Mesendoderm (in vitro differentiated cells): ENCODE measurements at regions not wholly inside any gene's neighbourhood (a gene's known extent, or its start where the extent isn't known, plus 50 kb on each side); places are given as distances from the start of the nearest gene placed in this dataset.

ENCODE experiments used
- DNase-seq: peaks from one replicate; pipeline ENCODE4 v3.0.0; 2013
- H2AK5ac ChIP-seq: 2 replicates; pipeline ENCODE4 v1.6.1; 2013; ENCODE audit warnings: low read length, inconsistent platforms
- H2BK120ac ChIP-seq: 2 replicates; pipeline ENCODE4 v1.6.1; 2013; ENCODE audit warnings: low read depth, mild to moderate bottlenecking, low read length, moderate library complexity, mixed read lengths
- H2BK15ac ChIP-seq: replicated peaks from 2 replicates; pipeline ENCODE4 v1.6.1; 2013; ENCODE audit warnings: low read depth, mild to moderate bottlenecking, moderate library complexity
- H2BK5ac ChIP-seq: 2 replicates; pipeline ENCODE4 v1.6.1; 2013; ENCODE audit warnings: low read length, inconsistent platforms
- H3K18ac ChIP-seq: 2 replicates; pipeline ENCODE4 v1.6.1; 2013; ENCODE audit warnings: mild to moderate bottlenecking, low read length, mixed read lengths
- H3K23ac ChIP-seq: one replicate; pipeline ENCODE4 v1.6.1; 2013; ENCODE audit warnings: low read length
- H3K27ac ChIP-seq: 2 replicates; pipeline ENCODE4 v1.5.1; 2013; ENCODE audit warnings: low read depth, mild to moderate bottlenecking, inconsistent platforms, low read length, moderate library complexity
- H3K27me3 ChIP-seq: 2 replicates; pipeline ENCODE4 v1.6.1; 2013; ENCODE audit warnings: low read length, control low read depth, mild to moderate bottlenecking, inconsistent platforms; ENCODE audit not compliant: insufficient read depth, poor library complexity
- H3K36me3 ChIP-seq: 2 replicates; pipeline ENCODE4 v1.6.1; 2013; ENCODE audit warnings: low read length, inconsistent platforms; ENCODE audit not compliant: control insufficient read depth, insufficient read depth
- H3K4ac ChIP-seq: one replicate; pipeline ENCODE4 v1.6.1; 2013; ENCODE audit warnings: low read depth, mild to moderate bottlenecking, low read length, moderate library complexity
- H3K4me1 ChIP-seq: 2 replicates; pipeline ENCODE4 v1.6.1; 2013; ENCODE audit warnings: low read depth, low read length, inconsistent platforms; ENCODE audit not compliant: control insufficient read depth
- H3K4me2 ChIP-seq: 2 replicates; pipeline ENCODE4 v1.6.1; 2013; ENCODE audit warnings: low read length
- H3K4me3 ChIP-seq: 2 replicates; pipeline ENCODE4 v1.5.1; 2013; ENCODE audit warnings: mild to moderate bottlenecking, low read length
- H3K56ac ChIP-seq: one replicate; pipeline ENCODE4 v1.6.1; 2013; ENCODE audit warnings: low read length
- H3K79me1 ChIP-seq: 2 replicates; pipeline ENCODE4 v1.6.1; 2013; ENCODE audit warnings: low read length, inconsistent platforms
- H3K79me2 ChIP-seq: 2 replicates; pipeline ENCODE4 v1.6.1; 2013; ENCODE audit warnings: mild to moderate bottlenecking, low read length; ENCODE audit not compliant: control insufficient read depth, insufficient read depth
- H3K9ac ChIP-seq: 2 replicates; pipeline ENCODE4 v1.6.1; 2013; ENCODE audit warnings: low read length, inconsistent platforms
- H4K5ac ChIP-seq: one replicate; pipeline ENCODE4 v1.6.1; 2013; ENCODE audit warnings: low read length
- H4K8ac ChIP-seq: one replicate; pipeline ENCODE4 v1.6.1; 2013; ENCODE audit warnings: low read depth, mild to moderate bottlenecking, control low read depth, low read length, moderate library complexity
- WGBS: extraction: QIAGEN DNeasy Blood & Tissue Kit; methylation state at CpG from one replicate; pipeline ENCODE4 v1.1.7; 2013; ENCODE audit warnings: low lambda C conversion rate, missing lambda C conversion rate; ENCODE audit not compliant: insufficient coverage; ENCODE audit errors: extremely low coverage; 5-methylcytosine and 5-hydroxymethylcytosine counted together

DNA sequence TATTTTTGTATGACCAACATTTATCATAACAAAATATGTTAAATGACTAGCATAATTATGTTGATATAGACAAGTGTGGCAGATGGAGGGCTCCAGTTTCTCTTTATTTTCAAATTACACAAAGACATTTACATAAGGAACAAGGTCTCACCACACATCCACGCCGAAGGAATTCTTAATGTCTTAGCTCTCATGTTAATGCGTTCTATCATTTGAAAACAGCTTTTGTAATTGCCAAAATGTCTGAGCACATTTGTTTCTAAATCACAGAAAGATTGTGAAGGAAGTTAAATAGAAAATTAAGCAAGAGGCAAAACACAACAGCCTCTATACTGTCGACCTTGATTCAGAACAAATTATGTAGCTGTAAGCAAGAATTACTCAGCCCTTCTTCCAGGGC is 223.0 kb upstream of the NR5A2 start:
- H2BK15ac ChIP-seq, result no peak overlapping the region
- H2AK5ac ChIP-seq, result no peak overlapping the region
- no peak overlapping the region for H2BK5ac ChIP-seq
- no CpG with 5 or more reads among the region's 4 CpGs for WGBS
- no peak overlapping the region for H3K56ac ChIP-seq
- H3K79me1 ChIP-seq, result no peaks in the 10 kb centered on the region
- H4K5ac ChIP-seq, result no peak overlapping the region
- no peak for DNase-seq
- H3K4me2 ChIP-seq, result no peak overlapping the region
- no peak overlapping the region for H3K4ac ChIP-seq
- H4K8ac ChIP-seq, result no peak overlapping the region
- no peak overlapping the region for H3K18ac ChIP-seq
- H3K27ac ChIP-seq, result no peak overlapping the region
- H3K4me3 ChIP-seq, result no peak overlapping the region
- H3K9ac ChIP-seq, result no peak overlapping the region
- no peaks in the 10 kb centered on the region for H3K79me2 ChIP-seq
- H2BK120ac ChIP-seq, result no peak overlapping the region
- no peaks in the 10 kb centered on the region for H3K27me3 ChIP-seq
- H3K36me3 ChIP-seq, result no peaks in the 10 kb centered on the region
- no peak overlapping the region for H3K23ac ChIP-seq
- H3K4me1 ChIP-seq, result no peaks in the 10 kb centered on the region

DNA sequence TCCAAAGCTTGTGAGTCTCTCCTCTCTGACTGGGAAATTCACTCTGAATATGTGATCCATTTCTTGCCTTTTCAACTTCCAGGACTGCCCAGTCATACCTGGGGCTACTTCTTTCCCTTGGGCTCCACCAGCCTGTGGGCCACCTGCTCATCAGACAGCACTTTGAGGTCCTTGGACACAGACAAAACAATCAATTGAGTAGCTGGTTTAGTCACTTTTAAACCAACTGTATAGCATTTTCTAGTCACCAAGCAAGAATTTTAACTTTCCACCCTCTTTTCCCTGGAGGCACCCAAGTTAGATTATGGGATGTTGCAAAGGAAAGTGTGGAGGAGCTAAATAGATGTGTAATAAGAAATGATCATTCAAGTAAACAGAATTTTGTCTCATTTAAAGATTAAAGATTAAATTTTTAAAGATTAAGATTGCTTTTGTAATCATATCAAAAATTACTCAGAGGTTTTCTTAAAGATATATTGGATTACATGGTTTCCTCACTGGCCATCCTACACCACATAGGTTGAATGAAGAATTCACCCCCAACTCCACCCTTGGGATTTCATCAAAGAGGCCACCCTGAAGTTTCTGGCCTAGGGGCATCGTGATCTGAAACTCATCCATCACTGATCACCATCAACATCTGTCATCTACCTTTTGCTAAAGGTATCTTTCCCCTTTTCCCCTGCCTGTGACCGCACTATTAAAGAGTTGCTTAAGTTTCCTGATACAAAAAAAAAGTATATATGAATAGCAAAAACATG is 219.2 kb upstream of the NR5A2 start:
- Histone ChIP-seq H3K9ac (no peak overlapping the region), H2BK5ac (no peak overlapping the region), H4K8ac (no peak overlapping the region), H3K4me1 (no peaks in the 10 kb centered on the region), H3K18ac (no peak overlapping the region), H4K5ac (no peak overlapping the region), H3K4ac (no peak overlapping the region), H2BK15ac (no peak overlapping the region), H3K79me2 (no peaks in the 10 kb centered on the region), H3K27ac (no peak overlapping the region), H2AK5ac (no peak overlapping the region), H2BK120ac (no peak overlapping the region), H3K56ac (no peak overlapping the region), H3K79me1 (no peaks in the 10 kb centered on the region), H3K27me3 (no peaks in the 10 kb centered on the region), H3K4me2 (no peak overlapping the region), H3K4me3 (no peak overlapping the region), H3K36me3 (no peaks in the 10 kb centered on the region), H3K23ac (no peak overlapping the region)
- DNase-seq, result no peak
- no CpG with 5 or more reads among the region's 2 CpGs for WGBS

DNA sequence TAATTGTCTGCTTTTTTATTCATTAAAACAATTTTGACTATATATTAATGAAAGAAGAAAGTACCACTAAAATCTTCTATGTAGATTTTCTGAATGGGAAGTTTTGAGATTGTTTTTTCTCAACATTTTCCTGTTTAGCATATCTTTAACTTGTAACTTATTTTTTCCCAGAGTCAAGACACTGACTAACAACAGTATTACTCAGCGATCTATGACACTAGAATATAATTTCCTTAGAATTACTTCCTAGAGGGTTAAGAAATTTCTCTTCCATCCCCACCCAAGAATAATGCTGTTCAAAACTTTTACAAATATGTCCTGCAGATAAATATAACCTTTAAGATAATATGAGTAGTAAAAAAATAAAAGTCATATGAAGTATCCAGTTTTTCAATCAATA is 218.2 kb upstream of the NR5A2 start:
- H2BK5ac ChIP-seq, result no peak overlapping the region
- H3K4me1 ChIP-seq, result no peaks in the 10 kb centered on the region
- no peak for DNase-seq
- H2BK120ac ChIP-seq, result no peak overlapping the region
- H3K18ac ChIP-seq, result no peak overlapping the region
- H3K4ac ChIP-seq, result no peak overlapping the region
- H3K27ac ChIP-seq, result no peak overlapping the region
- no peak overlapping the region for H3K9ac ChIP-seq
- no peak overlapping the region for H3K56ac ChIP-seq
- no peak overlapping the region for H4K8ac ChIP-seq
- H3K23ac ChIP-seq, result no peak overlapping the region
- H3K4me2 ChIP-seq, result no peak overlapping the region
- no peaks in the 10 kb centered on the region for H3K27me3 ChIP-seq
- no peak overlapping the region for H4K5ac ChIP-seq
- no peak overlapping the region for H3K4me3 ChIP-seq
- no CpG with 5 or more reads among the region's 1 CpG for WGBS
- H3K36me3 ChIP-seq, result no peaks in the 10 kb centered on the region
- H3K79me1 ChIP-seq, result no peaks in the 10 kb centered on the region
- no peaks in the 10 kb centered on the region for H3K79me2 ChIP-seq
- H2BK15ac ChIP-seq, result no peak overlapping the region
- no peak overlapping the region for H2AK5ac ChIP-seq

DNA sequence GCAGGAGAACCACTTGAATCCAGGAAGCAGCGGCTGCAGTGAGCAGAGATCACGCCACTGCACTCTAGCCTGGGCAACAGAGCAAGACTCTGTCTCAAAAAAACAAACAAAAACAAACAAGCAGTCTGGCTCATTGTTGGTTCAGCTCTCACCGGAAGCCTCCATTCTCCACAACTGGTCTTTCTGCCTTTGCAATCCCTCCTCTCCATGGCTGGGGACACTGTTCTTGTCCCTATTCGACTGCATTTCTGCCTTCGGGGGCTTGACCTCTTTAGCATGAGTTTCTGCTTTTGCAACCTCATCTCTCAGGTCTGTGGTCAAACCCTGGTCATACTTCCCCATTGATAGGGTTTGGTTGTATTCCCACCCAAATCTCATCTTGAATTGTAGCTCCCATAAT is 216.3 kb upstream of the NR5A2 start:
- no peak overlapping the region for H3K18ac ChIP-seq
- no CpG with 5 or more reads among the region's 5 CpGs for WGBS

DNA sequence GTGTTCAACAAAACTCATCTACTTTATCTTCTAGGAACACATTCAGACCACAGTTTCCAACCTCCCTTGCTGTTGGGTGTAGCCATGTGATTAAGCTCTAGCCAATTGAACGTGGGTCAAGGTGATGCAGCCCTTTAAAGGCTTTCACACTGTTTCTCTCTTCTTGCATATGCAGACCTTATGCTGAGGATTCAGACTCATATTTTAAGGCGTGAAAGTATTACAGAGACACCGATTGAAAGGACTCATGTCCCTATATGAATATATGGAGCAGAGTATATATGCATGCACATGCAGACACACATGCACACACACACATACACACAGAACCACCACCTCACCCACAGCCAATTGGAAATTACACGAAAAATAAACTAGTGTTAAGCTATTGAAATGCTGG is 214.3 kb upstream of the NR5A2 start:
- H3K23ac ChIP-seq, result no peak overlapping the region
- WGBS, result no CpG with 5 or more reads among the region's 4 CpGs

More for the DNA sequence above, 216.3 kb upstream of the NR5A2 start:
- Histone ChIP-seq H3K27ac (no peak overlapping the region), H4K8ac (no peak overlapping the region), H3K4me1 (no peaks in the 10 kb centered on the region), H2BK5ac (no peak overlapping the region), H3K36me3 (no peaks in the 10 kb centered on the region), H3K4ac (no peak overlapping the region), H4K5ac (no peak overlapping the region), H3K79me2 (no peaks in the 10 kb centered on the region), H2BK120ac (no peak overlapping the region), H3K56ac (no peak overlapping the region), H2AK5ac (no peak overlapping the region), H3K9ac (no peak overlapping the region), H3K79me1 (no peaks in the 10 kb centered on the region), H3K4me3 (no peak overlapping the region), H2BK15ac (no peak overlapping the region), H3K27me3 (no peaks in the 10 kb centered on the region), H3K4me2 (no peak overlapping the region), H3K23ac (no peak overlapping the region)
- DNase-seq, result no peak

DNA sequence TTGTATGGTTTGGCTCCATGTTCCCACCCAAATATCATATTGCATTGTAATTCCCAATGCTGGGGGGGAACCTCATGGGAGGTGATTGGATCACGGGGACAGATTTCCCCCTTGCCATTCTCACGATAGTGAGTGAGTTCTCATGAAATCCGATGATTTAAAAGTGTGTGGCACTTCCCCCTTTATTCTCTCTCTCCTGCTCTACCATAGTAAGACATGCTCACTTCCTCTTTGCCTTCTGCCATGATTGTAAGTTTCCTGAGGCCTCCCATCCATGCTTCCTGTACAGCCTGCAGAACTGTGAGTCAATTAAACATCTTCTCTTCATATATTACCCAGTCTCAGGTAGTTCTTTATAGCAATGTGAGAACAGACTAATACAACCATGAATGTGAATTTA is 211.6 kb upstream of the NR5A2 start:
- H3K4ac ChIP-seq, result no peak overlapping the region
- DNase-seq, result no peak
- H3K23ac ChIP-seq, result no peak overlapping the region

More for the DNA sequence above, 214.3 kb upstream of the NR5A2 start:
- H2BK120ac ChIP-seq, result no peak overlapping the region
- H2AK5ac ChIP-seq, result no peak overlapping the region
- no peak overlapping the region for H4K8ac ChIP-seq
- H2BK5ac ChIP-seq, result no peak overlapping the region
- H3K4me1 ChIP-seq, result no peaks in the 10 kb centered on the region
- no peak overlapping the region for H3K4me2 ChIP-seq
- no peak overlapping the region for H3K18ac ChIP-seq
- no peaks in the 10 kb centered on the region for H3K79me1 ChIP-seq
- H3K27me3 ChIP-seq, result no peaks in the 10 kb centered on the region
- no peak overlapping the region for H3K9ac ChIP-seq
- H4K5ac ChIP-seq, result no peak overlapping the region
- H2BK15ac ChIP-seq, result no peak overlapping the region
- no peak overlapping the region for H3K27ac ChIP-seq
- no peak for DNase-seq
- no peak overlapping the region for H3K4ac ChIP-seq
- H3K4me3 ChIP-seq, result no peak overlapping the region
- H3K56ac ChIP-seq, result no peak overlapping the region
- H3K79me2 ChIP-seq, result no peaks in the 10 kb centered on the region
- no peaks in the 10 kb centered on the region for H3K36me3 ChIP-seq

More for the DNA sequence above, 211.6 kb upstream of the NR5A2 start:
- Histone ChIP-seq H3K4me3 (no peak overlapping the region), H2BK15ac (no peak overlapping the region), H3K79me2 (no peaks in the 10 kb centered on the region), H3K18ac (no peak overlapping the region), H3K36me3 (no peaks in the 10 kb centered on the region), H2BK120ac (no peak overlapping the region), H4K5ac (no peak overlapping the region), H2AK5ac (no peak overlapping the region), H3K4me2 (no peak overlapping the region), H3K27me3 (no peaks in the 10 kb centered on the region), H3K56ac (no peak overlapping the region), H3K27ac (no peak overlapping the region), H3K79me1 (no peaks in the 10 kb centered on the region), H3K4me1 (no peaks in the 10 kb centered on the region), H3K9ac (no peak overlapping the region), H4K8ac (no peak overlapping the region), H2BK5ac (no peak overlapping the region)
- no CpG with 5 or more reads among the region's 3 CpGs for WGBS
